A549 (cell line): ENCODE measurements at regions not wholly inside any gene's neighbourhood (a gene's known extent, or its start where the extent isn't known, plus 50 kb on each side); places are given as distances from the start of the nearest gene placed in this dataset.

ENCODE experiments used
- BCL3 ChIP-seq: fragments of >200 bp; sonication (Bioruptor Twin); formaldehyde crosslinking; IDR thresholded peaks from 3 replicates; pipeline ENCODE4 v1.6.1; 2016
- CBX8 ChIP-seq: fragments of 200-600 bp; sonication (generic); IDR thresholded peaks from 2 replicates; pipeline ENCODE4 v1.6.1; 2016
- CTCF ChIP-seq: fragments of >200 bp; sonication (Bioruptor Twin); formaldehyde crosslinking; IDR thresholded peaks from 3 replicates; pipeline ENCODE4 v1.5.1; 2016
- E2F6 ChIP-seq: IDR thresholded peaks from 2 replicates; pipeline ENCODE4 v1.6.1; 2012; ENCODE audit warnings: low read depth, borderline replicate concordance
- EHMT2 ChIP-seq: fragments of 200-600 bp; sonication (generic); IDR thresholded peaks from 2 replicates; pipeline ENCODE4 v1.6.1; 2016; ENCODE audit warnings: antibody characterized with exemption, low read depth, mild to moderate bottlenecking, moderate library complexity
- FOSL2 ChIP-seq, 2 experiments: fragments of 450-650 bp in 1 of 2; fragments of >200 bp in 1 of 2; sonication (Bioruptor Twin) in 1 of 2; formaldehyde crosslinking; IDR thresholded peaks; 2 replicates each; pipeline versions ENCODE4 v1.5.0 to v1.6.1; 2016 to 2020; ENCODE audit warnings: mild to moderate bottlenecking in 1 of 2, moderate library complexity in 1 of 2
- KDM1A ChIP-seq: fragments of 200-600 bp; sonication (generic); IDR thresholded peaks from 2 replicates; pipeline ENCODE4 v1.6.1; 2016; ENCODE audit warnings: low read depth, mild to moderate bottlenecking
- POLR2A ChIP-seq: IDR thresholded peaks from 2 replicates; pipeline ENCODE4 v1.6.1; 2012; ENCODE audit warnings: mild to moderate bottlenecking, low read length
- POLR2AphosphoS2 ChIP-seq: conservative IDR thresholded peaks from 2 replicates; pipeline ENCODE4 v1.6.1; 2012; ENCODE audit warnings: low read length, improper control_type of control experiment, inconsistent platforms
- REST ChIP-seq: fragments of 200-600 bp; sonication (generic); IDR thresholded peaks from 2 replicates; pipeline ENCODE4 v1.6.1; 2016; ENCODE audit warnings: antibody characterized with exemption, mild to moderate bottlenecking, moderate library complexity
- ZSCAN20 ChIP-seq: fragments of 250-450 bp; sonication (Bioruptor Pico); IDR thresholded peaks from 2 replicates; pipeline ENCODE4 v1.8.0; 2022; ENCODE audit warnings: mild to moderate bottlenecking, moderate library complexity

GRCh38 chr16:66261826-66262225 is 104.7 kb upstream of the CDH5 start:
- TF ChIP-seq EHMT2 (no peak), POLR2AphosphoS2 (no peak), CTCF (no peak), E2F6 (no peak), ZSCAN20 (CRISPR knock-in tag) (no peak), CBX8 (no peak), FOSL2 (IDR thresholded peaks at IDR 0.05) (no peak), FOSL2 (CRISPR knock-in tag; IDR thresholded peaks at IDR 0.05) (no peak), REST (no peak), KDM1A (no peak), BCL3 (no peak), POLR2A (no peak)
